GM10248 (cell line): ENCODE measurements at regions not wholly inside any gene's neighbourhood (a gene's known extent, or its start where the extent isn't known, plus 50 kb on each side); places are given as distances from the start of the nearest gene placed in this dataset.

Source experiments
- CTCF ChIA-PET: fragments of 300-600 bp; sonication (Branson Sonifier 250); formaldehyde crosslinking; extraction: SDS; loops from one replicate; lab custom pipeline; 2021; ENCODE audit warnings: antibody characterized with exemption; lab: Yijun Ruan, JAX
- POLR2A ChIA-PET: fragments of 350-650 bp; sonication (Branson Sonifier 250); formaldehyde crosslinking; extraction: SDS; loops from one replicate; lab custom pipeline; 2020; ENCODE audit warnings: antibody characterized with exemption; lab: Yijun Ruan, JAX
- DNase-seq: peaks from one replicate; pipeline ENCODE4 v3.0.0; 2012; ENCODE audit errors: extremely low spot score
- CTCF ChIP-seq: IDR thresholded peaks from 2 replicates; pipeline ENCODE4 v1.5.1; 2012; ENCODE audit warnings: mild to moderate bottlenecking, low read depth; ENCODE audit errors: extremely low read depth, missing control alignments, control extremely low read depth

DNA sequence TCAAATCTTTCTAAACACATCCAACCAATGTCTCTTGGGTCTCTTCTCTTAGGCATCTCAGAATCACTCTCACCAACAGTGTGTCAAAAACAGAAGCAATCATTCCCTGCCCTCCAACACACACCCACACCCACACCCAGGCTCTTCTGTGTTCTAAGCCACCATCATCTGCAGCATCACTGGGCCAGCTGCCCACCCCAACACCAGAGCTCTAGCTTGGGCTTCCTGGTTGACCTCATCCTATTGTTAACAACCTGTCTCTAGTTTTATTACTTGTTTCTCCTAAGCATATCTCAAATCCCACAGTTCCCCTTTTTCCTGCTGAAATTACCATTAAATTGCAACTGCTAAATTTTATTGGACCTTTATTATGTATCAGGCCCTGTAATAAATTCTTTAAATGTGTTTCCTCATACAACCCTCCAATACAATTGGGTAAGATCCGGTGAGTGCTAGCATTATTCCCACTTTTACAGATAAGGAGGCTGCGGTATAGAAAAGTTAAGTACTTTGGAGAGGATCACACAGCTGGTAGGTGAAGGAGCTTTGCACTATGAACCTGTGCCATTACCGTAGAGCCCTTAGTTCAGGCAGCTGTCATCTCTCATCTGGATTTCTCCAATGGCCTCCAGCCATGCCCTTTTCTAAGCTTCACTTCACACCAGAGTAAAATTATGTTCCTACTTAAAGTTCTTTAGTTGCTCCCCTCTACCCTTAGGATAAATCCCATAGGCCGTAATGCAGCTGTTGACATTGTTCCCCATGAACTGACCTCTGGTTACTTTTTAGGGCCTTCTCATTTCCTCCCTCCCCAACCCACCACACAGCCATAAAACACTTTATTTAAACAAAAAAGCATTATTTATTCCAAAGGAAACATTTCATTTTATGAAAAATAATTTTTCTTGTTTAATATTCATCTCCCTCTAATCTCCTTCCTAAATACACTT, 227.7 kb downstream of the B3GLCT start:
- DNase-seq: no peak
- no peak for TF ChIP-seq CTCF
- ChIA-PET POLR2A (no interaction called here), CTCF (interaction anchor here (1.3 to 6.9 kb wide), 3 partner anchors 11 to 225 kb away, joined by 3 to 57 read pairs (median 8); no protein-coding TSS in a partner anchor)

DNA sequence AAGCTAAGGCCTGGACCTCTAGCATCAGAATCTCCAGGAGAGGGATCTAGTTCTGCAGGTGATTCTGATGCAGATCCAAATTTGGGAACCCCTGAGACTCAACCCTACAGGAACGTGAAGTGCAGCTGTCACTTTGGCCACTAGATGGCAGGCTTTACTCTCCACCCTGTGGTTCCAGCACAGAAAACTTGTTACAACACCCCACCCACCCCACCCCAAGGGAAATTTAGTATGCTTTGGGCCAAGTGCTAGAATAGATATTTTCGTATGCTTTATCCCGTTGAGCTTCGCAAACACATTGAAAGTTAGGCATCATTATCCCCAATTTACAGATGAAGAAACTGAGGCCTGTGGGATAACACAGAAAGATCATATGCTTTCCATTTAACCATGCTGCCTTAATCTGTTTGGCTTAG, 232.0 kb downstream of the B3GLCT start:
- TF ChIP-seq CTCF: peak; percentile 87
- ChIA-PET CTCF (interaction anchor here (1.0 to 1.5 kb wide), 15 partner anchors 10 to 367 kb away, joined by 3 to 11 read pairs (median 4); no protein-coding TSS in a partner anchor), POLR2A (no interaction called here)
- peak; percentile 31 for DNase-seq

DNA sequence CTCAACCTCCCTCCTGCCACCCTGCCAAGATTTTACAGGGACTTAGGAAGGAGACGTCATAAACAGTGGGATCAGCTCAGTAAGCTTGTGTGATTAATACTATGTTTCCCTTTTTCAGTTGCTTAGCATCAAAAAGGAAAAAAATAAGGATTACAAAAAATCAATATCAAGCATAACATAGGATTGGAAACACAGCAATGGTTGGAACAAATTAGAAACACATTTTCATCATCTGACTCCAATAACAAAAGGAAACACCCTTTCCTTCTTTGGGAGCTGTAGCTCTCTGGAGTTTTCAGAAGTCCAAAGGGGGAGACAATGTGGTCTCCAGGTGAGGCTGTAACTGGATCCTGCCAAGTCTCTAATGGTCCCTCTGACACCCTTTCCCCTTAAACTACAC, 233.4 kb downstream of the B3GLCT start:
- ChIA-PET POLR2A (no interaction called here), CTCF (interaction anchor here (1.0 to 2.2 kb wide), 5 partner anchors 9 to 312 kb away, joined by 4 to 15 read pairs (median 4); no protein-coding TSS in a partner anchor)
- TF ChIP-seq CTCF: no peak
- DNase-seq: no peak

GRCh38 chr13:31433746-31434145, 234.0 kb downstream of the B3GLCT start:
- POLR2A ChIA-PET: no interaction called here
- CTCF ChIA-PET: interaction anchor here (0.8 to 2.2 kb wide), 6 partner anchors 9 to 311 kb away, joined by 3 to 15 read pairs (median 4); no protein-coding TSS in a partner anchor
- DNase-seq: no peak
- TF ChIP-seq CTCF: no peak

- CTCF ChIA-PET: interaction anchor here (1.2 to 2.2 kb wide), 3 partner anchors 10 to 306 kb away, joined by 3 to 15 read pairs (median 4); no protein-coding TSS in a partner anchor
- POLR2A ChIA-PET: no interaction called here
These were observed 234.8 kb downstream of the B3GLCT start for GRCh38 chr13:31434613-31435012.

More at GRCh38 chr13:31434613-31435012, 234.8 kb downstream of the B3GLCT start:
- no peak for DNase-seq
- TF ChIP-seq CTCF: no peak
